GM12878 (cell line): ENCODE measurements at regions not wholly inside any gene's neighbourhood (a gene's known extent, or its start where the extent isn't known, plus 50 kb on each side); places are given as distances from the start of the nearest gene placed in this dataset.

Experiments
- ATAC-seq: fragments of 200-7000 bp; cut with Tn5 transposase; 3 replicates; pipeline ENCODE4 v1.9.1; 2020; ENCODE audit warnings: mild to moderate bottlenecking, moderate library complexity
- BruUV-seq: library from RNA; stranded (reverse); fragments of 400-500 nt; replicated peaks from 2 replicates; lab custom pipeline; 2021; lab: Mats Ljungman, UMichigan
- CTCF ChIA-PET: fragments of 300-600 bp; sonication (Branson Sonifier 250); formaldehyde crosslinking; extraction: SDS; loops from one replicate; lab custom pipeline; 2021; ENCODE audit warnings: inconsistent platforms; lab: Yijun Ruan, JAX
- POLR2A ChIA-PET: fragments of 350-600 bp; formaldehyde crosslinking; extraction: SDS; loops from one replicate; lab custom pipeline; 2021; ENCODE audit warnings: inconsistent platforms; lab: Charles Lee
- RAD21 ChIA-PET: fragments of 300-600 bp; sonication (Branson Sonifier 250); formaldehyde crosslinking; loops from one replicate; lab custom pipeline; 2023; ENCODE audit warnings: antibody characterized with exemption; ENCODE audit not compliant: unreplicated experiment; lab: Charles Lee
- SMC1A ChIA-PET: fragments of 300-600 bp; sonication (Branson Sonifier 250); formaldehyde crosslinking; loops from one replicate; lab custom pipeline; 2023; ENCODE audit not compliant: unreplicated experiment, uncharacterized antibody; lab: Charles Lee
- DNase-seq: peaks from one replicate; pipeline ENCODE4 v3.0.0-alpha.2; 2011; ENCODE audit warnings: low read depth, low spot score
- FAIRE-seq: peaks from 3 replicates; lab custom pipeline; 2011; peaks lifted over from hg19 to GRCh38; lab: Jason Lieb, UNC
- H2AFZ ChIP-seq: 2 replicates; pipeline ENCODE4 v1.6.0; 2011; ENCODE audit warnings: low read depth, low read length, control low read depth; ENCODE audit not compliant: control insufficient read depth
- H3K27ac ChIP-seq: 2 replicates; pipeline ENCODE4 v1.5.1; 2011; ENCODE audit warnings: control low read depth; ENCODE audit not compliant: control insufficient read depth, insufficient read depth
- H3K27me3 ChIP-seq, 2 experiments: replicated peaks in 1 of 2; 2 replicates each; pipeline versions ENCODE4 v1.6.0 to v1.6.1; 2011; ENCODE audit warnings: low read length in 1 of 2; ENCODE audit not compliant: control insufficient read depth in 2 of 2, insufficient read depth in 2 of 2
- H3K36me3 ChIP-seq, 2 experiments: 2 replicates each; pipeline ENCODE4 v1.5.1; 2011; ENCODE audit warnings: low read length in 1 of 2; ENCODE audit not compliant: control insufficient read depth in 2 of 2, insufficient read depth in 2 of 2
- H3K4me1 ChIP-seq: 2 replicates; pipeline ENCODE4 v1.6.1; 2011; ENCODE audit warnings: mild to moderate bottlenecking, low read length, moderate library complexity, mixed read lengths; ENCODE audit not compliant: control insufficient read depth, insufficient read depth
- H3K4me2 ChIP-seq: 2 replicates; pipeline ENCODE4 v1.6.0; 2011; ENCODE audit warnings: control low read depth; ENCODE audit not compliant: control insufficient read depth, insufficient read depth
- H3K4me3 ChIP-seq: fragments of 200-600 bp; sonication (generic); 2 replicates; pipeline ENCODE4 v1.5.1; 2016
- H3K79me2 ChIP-seq: 2 replicates; pipeline ENCODE4 v1.6.0; 2011; ENCODE audit warnings: low read length; ENCODE audit not compliant: control insufficient read depth, insufficient read depth
- H3K9ac ChIP-seq: 2 replicates; pipeline ENCODE4 v1.8.0; 2011; ENCODE audit warnings: low read length, control low read depth, mixed read lengths; ENCODE audit not compliant: control insufficient read depth, insufficient read depth
- H3K9me3 ChIP-seq: replicated peaks from 3 replicates; pipeline ENCODE4 v1.5.1; 2011; ENCODE audit warnings: mild to moderate bottlenecking, low read length; ENCODE audit not compliant: control insufficient read depth, insufficient read depth
- H4K20me1 ChIP-seq: 2 replicates; pipeline ENCODE4 v1.6.0; 2011; ENCODE audit not compliant: control insufficient read depth, insufficient read depth
- BCL11A ChIP-seq: IDR thresholded peaks from 2 replicates; pipeline ENCODE4 v1.6.1; 2011; ENCODE audit warnings: low read depth, low read length
- ESRRA ChIP-seq: IDR thresholded peaks from 2 replicates; pipeline ENCODE4 v1.6.1; 2012; ENCODE audit warnings: mild to moderate bottlenecking, low read length, improper control_type of control experiment
- FOXK2 ChIP-seq: fragments of 450-650 bp; IDR thresholded peaks from 2 replicates; pipeline ENCODE4 v1.6.1; 2017; ENCODE audit warnings: mild to moderate bottlenecking, moderate library complexity
- SMC3 ChIP-seq: IDR thresholded peaks from 2 replicates; pipeline ENCODE4 v1.6.1; 2011; ENCODE audit warnings: low read length, improper control_type of control experiment, borderline replicate concordance
- ZZZ3 ChIP-seq: IDR thresholded peaks from 2 replicates; pipeline ENCODE4 v1.6.1; 2011; ENCODE audit warnings: low read depth; ENCODE audit not compliant: control insufficient read depth, insufficient read length
- WGBS: methylation state at CpG from one replicate; pipeline ENCODE4 v1.1.6; 2016; ENCODE audit warnings: low lambda C conversion rate; ENCODE audit not compliant: insufficient replicate concordance, insufficient coverage; ENCODE audit errors: missing lambda C conversion rate; 5-methylcytosine and 5-hydroxymethylcytosine counted together
- in situ Hi-C: fragments of 300-500 bp; cut with MboI; formaldehyde crosslinking; loops from 9 replicates; pipeline ENCODE4 v1.14.3; 2018; ENCODE audit warnings: mixed read lengths
- intact Hi-C: fragments of 100-400 bp; cut with micrococcal nuclease; formaldehyde crosslinking; loops from one replicate; pipeline ENCODE4 v1.14.2; 2022; ENCODE audit not compliant: unreplicated experiment

GRCh38 chr11:101348786-101349185 lies 219.2 kb upstream of the PGR start:
- BruUV-seq, result no TSS peak
- 16% methylated on average over 3 of the region's 3 CpGs for WGBS
- POLR2A ChIA-PET, result no interaction called here

GRCh38 chr11:101346591-101346990 lies 217.0 kb upstream of the PGR start:
- SMC1A ChIA-PET, result no interaction called here

More at GRCh38 chr11:101348786-101349185, 219.2 kb upstream of the PGR start:
- ATAC-seq, result no peak
- H3K27me3 ChIP-seq, result no peaks in the 10 kb centered on the region
- no peak overlapping the region for H3K4me2 ChIP-seq
- H4K20me1 ChIP-seq, result no peaks in the 10 kb centered on the region
- H2AFZ ChIP-seq, result no peak overlapping the region
- no peak for DNase-seq
- no peaks in the 10 kb centered on the region for H3K9me3 ChIP-seq
- no peak for FAIRE-seq
- H3K4me1 ChIP-seq, result no peaks in the 10 kb centered on the region
- TF ChIP-seq BCL11A, result no peak
- RAD21 ChIA-PET, result no interaction called here
- no peak overlapping the region for H3K27ac ChIP-seq
- intact Hi-C loops, result no loop called here
- no peaks in the 10 kb centered on the region for H3K36me3 ChIP-seq
- H3K79me2 ChIP-seq, result no peaks in the 10 kb centered on the region
- in situ Hi-C loops, result no loop called here
- SMC1A ChIA-PET, result no interaction called here
- no peak overlapping the region for H3K9ac ChIP-seq
- H3K4me3 ChIP-seq, result no peak overlapping the region
- CTCF ChIA-PET, result no interaction called here

More at GRCh38 chr11:101346591-101346990, 217.0 kb upstream of the PGR start:
- Histone ChIP-seq H3K4me2 (no peak overlapping the region), H3K9ac (no peak overlapping the region), H3K27ac (no peak overlapping the region), H3K4me1 (no peaks in the 10 kb centered on the region), H4K20me1 (no peaks in the 10 kb centered on the region), H3K27me3 (no peaks in the 10 kb centered on the region), H3K9me3 (no peaks in the 10 kb centered on the region), H3K79me2 (no peaks in the 10 kb centered on the region), H3K36me3 (no peaks in the 10 kb centered on the region), H2AFZ (no peak overlapping the region), H3K4me3 (no peak overlapping the region)
- no peak for TF ChIP-seq FOXK2
- no peak for TF ChIP-seq ESRRA
- TF ChIP-seq SMC3, result no peak
- TF ChIP-seq ZZZ3, result no peak
- RAD21 ChIA-PET, result no interaction called here
- DNase-seq (no peak), ATAC-seq (no peak), FAIRE-seq (no peak)
- BruUV-seq, result no TSS peak
- in situ Hi-C loops (no loop called here), intact Hi-C loops (no loop called here)
- WGBS, result 1% methylated on average over 4 of the region's 4 CpGs
- CTCF ChIA-PET, result no interaction called here
- POLR2A ChIA-PET, result no interaction called here
